Calu3 (cell line): ENCODE measurements at regions not wholly inside any gene's neighbourhood (a gene's known extent, or its start where the extent isn't known, plus 50 kb on each side); places are given as distances from the start of the nearest gene placed in this dataset.

ENCODE experiments used
- BruUV-seq: library from RNA; stranded (reverse); fragments of 400-500 nt; replicated peaks from 2 replicates; lab custom pipeline; 2021; lab: Mats Ljungman, UMichigan
- CTCF ChIA-PET: fragments of 300-600 bp; sonication (Branson Sonifier 250); formaldehyde crosslinking; loops from one replicate; lab custom pipeline; 2022; ENCODE audit warnings: antibody characterized with exemption; lab: Charles Lee
- DNase-seq: peaks from one replicate; pipeline ENCODE4 v3.0.0; 2022
- H3K27ac Mint-ChIP-seq: one replicate; pipeline ENCODE4 v1.8.0; 2022; ENCODE audit warnings: mixed read lengths; ENCODE audit not compliant: unreplicated experiment
- H3K27me3 Mint-ChIP-seq: one replicate; pipeline ENCODE4 v1.8.0; 2022; ENCODE audit warnings: mixed read lengths; ENCODE audit not compliant: unreplicated experiment
- H3K36me3 Mint-ChIP-seq: one replicate; pipeline ENCODE4 v1.8.0; 2022; ENCODE audit warnings: mild to moderate bottlenecking, moderate library complexity, mixed read lengths; ENCODE audit not compliant: insufficient read depth, unreplicated experiment
- H3K4me1 Mint-ChIP-seq: one replicate; pipeline ENCODE4 v1.8.0; 2022; ENCODE audit warnings: mild to moderate bottlenecking, low read depth, mixed read lengths; ENCODE audit not compliant: unreplicated experiment
- H3K4me3 Mint-ChIP-seq: one replicate; pipeline ENCODE4 v1.8.0; 2022; ENCODE audit warnings: mild to moderate bottlenecking, low read depth, moderate library complexity, mixed read lengths; ENCODE audit not compliant: unreplicated experiment
- H3K9me3 Mint-ChIP-seq: one replicate; pipeline ENCODE4 v1.8.0; 2022; ENCODE audit warnings: low read depth, mixed read lengths; ENCODE audit not compliant: unreplicated experiment
- CTCF ChIP-seq: fragments of 200-600 bp; IDR thresholded peaks from one replicate; pipeline ENCODE4 v1.8.0; 2022; ENCODE audit warnings: antibody characterized with exemption; ENCODE audit not compliant: unreplicated experiment
- intact Hi-C: fragments of 100-400 bp; cut with micrococcal nuclease; formaldehyde crosslinking; loops from one replicate; pipeline ENCODE4 v1.10.0; 2022; ENCODE audit not compliant: unreplicated experiment

GRCh38 chr1:25089772-25090171 lies 142.5 kb downstream of the SYF2 start:
- peaks cover 81% of the 10 kb centered on the region for H3K27me3 Mint-ChIP-seq
- H3K4me1 Mint-ChIP-seq, result no peaks in the 10 kb centered on the region
- H3K36me3 Mint-ChIP-seq, result no peaks in the 10 kb centered on the region
- TF ChIP-seq CTCF, result no peak
- intact Hi-C loops, result no loop called here
- H3K27ac Mint-ChIP-seq, result no peak overlapping the region
- CTCF ChIA-PET, result no interaction called here
- no peak overlapping the region for H3K4me3 Mint-ChIP-seq
- no peak for DNase-seq
- no peaks in the 10 kb centered on the region for H3K9me3 Mint-ChIP-seq
- BruUV-seq, result no TSS peak

GRCh38 chr1:25088946-25089345 lies 143.4 kb downstream of the SYF2 start:
- Mint-ChIP-seq H3K4me3 (no peak overlapping the region), H3K36me3 (no peaks in the 10 kb centered on the region), H3K4me1 (no peaks in the 10 kb centered on the region), H3K27me3 (peaks cover 81% of the 10 kb centered on the region), H3K9me3 (no peaks in the 10 kb centered on the region), H3K27ac (no peak overlapping the region)
- TF ChIP-seq CTCF, result no peak
- intact Hi-C loops, result no loop called here
- no TSS peak for BruUV-seq
- no peak for DNase-seq
- CTCF ChIA-PET, result no interaction called here

GRCh38 chr1:25088180-25088701 lies 144.1 kb downstream of the SYF2 start:
- no peaks in the 10 kb centered on the region for H3K9me3 Mint-ChIP-seq
- no peak overlapping the region for H3K27ac Mint-ChIP-seq
- no peak for TF ChIP-seq CTCF
- H3K4me1 Mint-ChIP-seq, result no peaks in the 10 kb centered on the region
- no peaks in the 10 kb centered on the region for H3K36me3 Mint-ChIP-seq
- no peak for DNase-seq
- BruUV-seq, result no TSS peak
- CTCF ChIA-PET, result no interaction called here
- intact Hi-C loops, result no loop called here
- no peak overlapping the region for H3K4me3 Mint-ChIP-seq
- peaks cover 81% of the 10 kb centered on the region for H3K27me3 Mint-ChIP-seq

- DNase-seq, result no peak
- Mint-ChIP-seq H3K36me3 (no peaks in the 10 kb centered on the region), H3K9me3 (no peaks in the 10 kb centered on the region)
Measured at GRCh38 chr1:25086518-25087079, 145.7 kb downstream of the SYF2 start.

More at GRCh38 chr1:25086518-25087079, 145.7 kb downstream of the SYF2 start:
- intact Hi-C loops, result no loop called here
- Mint-ChIP-seq H3K4me1 (no peaks in the 10 kb centered on the region), H3K4me3 (no peak overlapping the region), H3K27ac (no peak overlapping the region), H3K27me3 (peaks cover 87% of the 10 kb centered on the region)
- CTCF ChIA-PET, result no interaction called here
- no peak for TF ChIP-seq CTCF
- BruUV-seq, result no TSS peak
